Stimulated activated naive CD8-positive, alpha-beta T cell treated with anti-CD3 and anti-CD28 coated beads, Interleukin-15, amount 100 ng/mL, for 72 hours (primary cell): ENCODE measurements at regions not wholly inside any gene's neighbourhood (a gene's known extent, or its start where the extent isn't known, plus 50 kb on each side); places are given as distances from the start of the nearest gene placed in this dataset.
A peak's percentile ranks its signal among the peaks of the same experiment; 100 is the strongest.

Source experiments
- ATAC-seq: fragments of 150-1000 bp; cut with Tn5 transposase; 2 replicates; pipeline ENCODE4 v1.10.0; 2021; ENCODE audit warnings: mild to moderate bottlenecking, moderate library complexity
- DNase-seq, 2 donors: peaks; one replicate each; pipeline ENCODE4 v3.0.0; 2021 to 2022
- H3K27ac Mint-ChIP-seq, 2 donors: one replicate each; pipeline ENCODE4 v1.8.0; 2022; ENCODE audit warnings: mild to moderate bottlenecking in 2 of 2, mixed read lengths in 2 of 2, moderate library complexity in 2 of 2
- H3K27me3 Mint-ChIP-seq: one replicate; pipeline ENCODE4 v1.8.0; 2022; ENCODE audit warnings: mixed read lengths
- H3K4me1 Mint-ChIP-seq: one replicate; pipeline ENCODE4 v1.8.0; 2022; ENCODE audit warnings: mild to moderate bottlenecking, mixed read lengths
- H3K4me3 Mint-ChIP-seq, 2 donors: one replicate each; pipeline ENCODE4 v1.8.0; 2022; ENCODE audit warnings: mild to moderate bottlenecking in 2 of 2, mixed read lengths in 2 of 2, moderate library complexity in 1 of 2
- H3K9me3 Mint-ChIP-seq, 2 donors: one replicate each; pipeline ENCODE4 v1.8.0; 2022; ENCODE audit warnings: mixed read lengths in 2 of 2

GRCh38 chr5:124309241-124309980 lies 437.0 kb downstream of the ZNF608 start:
- Mint-ChIP-seq H3K9me3 (no peaks in the 10 kb centered on the region), H3K4me1 (no peaks in the 10 kb centered on the region), H3K27ac (no peak overlapping the region), H3K27me3 (no peaks in the 10 kb centered on the region), H3K4me3 (no peak overlapping the region)
- ATAC-seq (no peak), DNase-seq (no peak)

GRCh38 chr5:124303366-124303765 lies 443.1 kb downstream of the ZNF608 start:
- H3K9me3 Mint-ChIP-seq: no peaks in the 10 kb centered on the region
- DNase-seq: no peak
- H3K4me1 Mint-ChIP-seq: no peaks in the 10 kb centered on the region
- no peak overlapping the region for H3K4me3 Mint-ChIP-seq
- no peak overlapping the region for H3K27ac Mint-ChIP-seq
- no peaks in the 10 kb centered on the region for H3K27me3 Mint-ChIP-seq
- ATAC-seq: no peak

- Mint-ChIP-seq H3K4me1 (no peaks in the 10 kb centered on the region), H3K27me3 (no peaks in the 10 kb centered on the region), H3K4me3 (no peak overlapping the region), H3K27ac (no peak overlapping the region), H3K9me3 (no peaks in the 10 kb centered on the region)
- DNase-seq: no peak
- no peak for ATAC-seq
These were observed 443.9 kb downstream of the ZNF608 start for GRCh38 chr5:124302533-124302932.

- H3K27ac Mint-ChIP-seq: no peak overlapping the region
These were observed 444.6 kb downstream of the ZNF608 start for GRCh38 chr5:124301850-124302249.

GRCh38 chr5:124300815-124301621 lies 445.4 kb downstream of the ZNF608 start:
- peaks cover 0 to under 1% of the 10 kb centered on the region in 2 donors for H3K9me3 Mint-ChIP-seq
- H3K27ac Mint-ChIP-seq: no peak overlapping the region
- H3K4me3 Mint-ChIP-seq: no peak overlapping the region
- H3K4me1 Mint-ChIP-seq: no peaks in the 10 kb centered on the region
- DNase-seq (no peak), ATAC-seq (no peak)
- no peaks in the 10 kb centered on the region for H3K27me3 Mint-ChIP-seq

More at GRCh38 chr5:124301850-124302249, 444.6 kb downstream of the ZNF608 start:
- Mint-ChIP-seq H3K4me3 (no peak overlapping the region), H3K4me1 (no peaks in the 10 kb centered on the region), H3K27me3 (no peaks in the 10 kb centered on the region), H3K9me3 (no peaks in the 10 kb centered on the region)
- ATAC-seq: no peak
- no peak for DNase-seq

- no peaks in the 10 kb centered on the region for H3K27me3 Mint-ChIP-seq
- H3K4me1 Mint-ChIP-seq: no peaks in the 10 kb centered on the region
- H3K27ac Mint-ChIP-seq: no peak overlapping the region
- peaks cover 9% of the 10 kb centered on the region in 2 donors for H3K9me3 Mint-ChIP-seq
- no peak for DNase-seq
- no peak for ATAC-seq
- no peak overlapping the region for H3K4me3 Mint-ChIP-seq
These were observed 448.6 kb downstream of the ZNF608 start for GRCh38 chr5:124297826-124298225.

- H3K27me3 Mint-ChIP-seq: no peaks in the 10 kb centered on the region
- H3K27ac Mint-ChIP-seq: no peak overlapping the region
- H3K4me1 Mint-ChIP-seq: no peaks in the 10 kb centered on the region
- ATAC-seq (no peak), DNase-seq (no peak)
- H3K4me3 Mint-ChIP-seq: no peak overlapping the region
- H3K9me3 Mint-ChIP-seq: peaks cover 9% of the 10 kb centered on the region in 2 donors
These were observed 454.1 kb downstream of the ZNF608 start for GRCh38 chr5:124292322-124292855.

- H3K27me3 Mint-ChIP-seq: no peaks in the 10 kb centered on the region
- no peak overlapping the region for H3K4me3 Mint-ChIP-seq
- ATAC-seq (no peak), DNase-seq (no peak)
- peaks cover 3 to 8% of the 10 kb centered on the region in 2 donors for H3K9me3 Mint-ChIP-seq
- no peak overlapping the region for H3K27ac Mint-ChIP-seq
- H3K4me1 Mint-ChIP-seq: no peaks in the 10 kb centered on the region
These were observed 456.7 kb downstream of the ZNF608 start for GRCh38 chr5:124289641-124290311.

GRCh38 chr5:124289130-124289529 lies 457.3 kb downstream of the ZNF608 start:
- Mint-ChIP-seq H3K4me1 (no peaks in the 10 kb centered on the region), H3K27me3 (no peaks in the 10 kb centered on the region), H3K27ac (no peak overlapping the region), H3K4me3 (no peak overlapping the region), H3K9me3 (peaks cover under 1 to 2% of the 10 kb centered on the region in 2 donors)
- no peak for DNase-seq
- no peak for ATAC-seq

GRCh38 chr5:124287813-124288212 lies 458.6 kb downstream of the ZNF608 start:
- ATAC-seq (no peak), DNase-seq (no peak)
- H3K4me3 Mint-ChIP-seq: no peak overlapping the region
- peak overlapping the region in 1 of 2 donors; percentile 86 for H3K27ac Mint-ChIP-seq
- no peaks in the 10 kb centered on the region for H3K9me3 Mint-ChIP-seq
- no peaks in the 10 kb centered on the region for H3K27me3 Mint-ChIP-seq
- no peaks in the 10 kb centered on the region for H3K4me1 Mint-ChIP-seq

GRCh38 chr5:124285733-124286132 lies 460.7 kb downstream of the ZNF608 start:
- H3K27ac Mint-ChIP-seq: no peak overlapping the region
- ATAC-seq (no peak), DNase-seq (no peak)
- no peaks in the 10 kb centered on the region for H3K27me3 Mint-ChIP-seq
- H3K4me3 Mint-ChIP-seq: no peak overlapping the region
- H3K9me3 Mint-ChIP-seq: no peaks in the 10 kb centered on the region
- no peaks in the 10 kb centered on the region for H3K4me1 Mint-ChIP-seq

- ATAC-seq (no peak), DNase-seq (no peak)
- Mint-ChIP-seq H3K4me3 (no peak overlapping the region), H3K9me3 (no peaks in the 10 kb centered on the region), H3K4me1 (no peaks in the 10 kb centered on the region), H3K27ac (no peak overlapping the region), H3K27me3 (no peaks in the 10 kb centered on the region)
These were observed 461.4 kb downstream of the ZNF608 start for GRCh38 chr5:124285071-124285470.

GRCh38 chr5:124283031-124283430 lies 463.4 kb downstream of the ZNF608 start:
- ATAC-seq: no peak
- H3K27me3 Mint-ChIP-seq: no peaks in the 10 kb centered on the region

GRCh38 chr5:124280079-124280478 lies 466.4 kb downstream of the ZNF608 start:
- no peak for ATAC-seq
- H3K9me3 Mint-ChIP-seq: no peaks in the 10 kb centered on the region
- H3K27me3 Mint-ChIP-seq: no peaks in the 10 kb centered on the region
- DNase-seq: no peak
- H3K4me1 Mint-ChIP-seq: no peaks in the 10 kb centered on the region
- no peak overlapping the region for H3K27ac Mint-ChIP-seq
- no peak overlapping the region for H3K4me3 Mint-ChIP-seq

More at GRCh38 chr5:124283031-124283430, 463.4 kb downstream of the ZNF608 start:
- no peak overlapping the region for H3K4me3 Mint-ChIP-seq
- no peaks in the 10 kb centered on the region for H3K4me1 Mint-ChIP-seq
- no peak overlapping the region for H3K27ac Mint-ChIP-seq
- DNase-seq: no peak
- H3K9me3 Mint-ChIP-seq: no peaks in the 10 kb centered on the region

GRCh38 chr5:124279146-124279876 lies 467.1 kb downstream of the ZNF608 start:
- H3K9me3 Mint-ChIP-seq: no peaks in the 10 kb centered on the region

More at GRCh38 chr5:124279146-124279876, 467.1 kb downstream of the ZNF608 start:
- H3K4me1 Mint-ChIP-seq: no peaks in the 10 kb centered on the region
- no peak overlapping the region for H3K27ac Mint-ChIP-seq
- ATAC-seq (no peak), DNase-seq (no peak)
- no peaks in the 10 kb centered on the region for H3K27me3 Mint-ChIP-seq
- H3K4me3 Mint-ChIP-seq: no peak overlapping the region
